ENCODE measurements at regions not wholly inside any gene's neighbourhood (a gene's known extent, or its start where the extent isn't known, plus 50 kb on each side); places are given as distances from the start of the nearest gene placed in this dataset.

DNA sequence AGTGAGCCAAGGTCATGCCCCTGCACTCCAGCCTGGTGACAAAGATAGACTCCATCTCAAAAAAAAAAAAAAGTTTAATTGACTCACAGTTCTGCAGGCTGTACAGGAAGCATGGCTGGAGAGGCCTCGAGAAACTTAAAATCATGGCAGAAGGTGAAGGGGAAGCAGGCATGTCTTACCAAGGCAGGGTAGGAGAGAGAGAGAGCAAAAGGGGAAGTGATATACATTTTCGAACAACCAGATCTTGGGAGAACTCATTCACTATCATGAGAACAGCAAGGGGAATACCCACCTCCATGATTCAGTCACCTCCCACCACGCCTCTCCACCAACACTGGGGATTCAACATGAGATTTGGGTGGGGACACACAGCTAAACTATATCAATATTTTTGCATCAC, 315.2 kb upstream of the HTR2C start (continued):
- TF ChIP-seq, protein P1, sequence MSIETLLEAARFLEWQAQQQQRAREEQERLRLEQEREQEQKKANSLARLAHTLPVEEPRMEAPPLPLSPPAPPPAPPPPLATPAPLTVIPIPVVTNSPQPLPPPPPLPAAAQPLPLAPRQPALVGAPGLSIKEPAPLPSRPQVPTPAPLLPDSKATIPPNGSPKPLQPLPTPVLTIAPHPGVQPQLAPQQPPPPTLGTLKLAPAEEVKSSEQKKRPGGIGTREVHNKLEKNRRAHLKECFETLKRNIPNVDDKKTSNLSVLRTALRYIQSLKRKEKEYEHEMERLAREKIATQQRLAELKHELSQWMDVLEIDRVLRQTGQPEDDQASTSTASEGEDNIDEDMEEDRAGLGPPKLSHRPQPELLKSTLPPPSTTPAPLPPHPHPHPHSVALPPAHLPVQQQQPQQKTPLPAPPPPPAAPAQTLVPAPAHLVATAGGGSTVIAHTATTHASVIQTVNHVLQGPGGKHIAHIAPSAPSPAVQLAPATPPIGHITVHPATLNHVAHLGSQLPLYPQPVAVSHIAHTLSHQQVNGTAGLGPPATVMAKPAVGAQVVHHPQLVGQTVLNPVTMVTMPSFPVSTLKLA (IDR thresholded peaks at IDR 0.05): no peak

DNA sequence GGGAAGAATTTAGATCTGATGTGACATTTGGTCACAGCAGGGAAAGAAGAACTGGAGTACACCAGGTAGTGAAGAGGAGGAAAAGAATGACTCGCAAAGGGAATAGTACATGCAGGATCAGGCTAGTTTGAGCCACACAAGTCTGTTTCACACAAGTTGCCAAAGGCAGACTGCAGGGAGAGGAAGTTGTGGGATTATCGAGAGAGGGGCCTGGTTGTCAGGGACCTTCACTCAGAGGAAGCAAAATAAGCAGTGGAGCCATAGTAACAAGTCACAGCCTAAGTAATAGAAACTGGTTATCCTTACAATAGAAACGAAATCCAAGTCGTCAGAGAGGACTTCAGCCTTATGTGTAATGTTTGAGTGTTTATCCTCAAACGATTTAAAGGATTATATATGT, 316.7 kb upstream of the HTR2C start:
- no peaks in the 10 kb centered on the region for H4K20me1 ChIP-seq (ENCODE audit: insufficient read depth, low read length)
- no peaks in the 10 kb centered on the region for H3K79me2 ChIP-seq (ENCODE audit: insufficient read depth, low read length)
- intact Hi-C loops (cut with micrococcal nuclease; ENCODE audit: unreplicated experiment): no loop called here
- no peak overlapping the region for H3K27ac ChIP-seq (ENCODE audit: extremely low read length, insufficient read depth, low read length)
- POLR2A ChIA-PET: no interaction called here
- CTCF ChIA-PET (ENCODE audit: low intra/inter-chr PET ratio, low total read pairs): no interaction called here
- ATAC-seq (no peak), DNase-seq (ENCODE audit: low spot score) (no peak), FAIRE-seq (no peak)
- no peak overlapping the region for H3K4me2 ChIP-seq (ENCODE audit: low read depth, low read length)
- H3K9ac ChIP-seq (ENCODE audit: insufficient read depth, low read depth, low read length): no peak overlapping the region
- no peaks in the 10 kb centered on the region for H3K9me3 ChIP-seq (ENCODE audit: low read length)
- in situ Hi-C loops (cut with HindIII; ENCODE audit: extremely low pct_ligation_motif_present, low pct_unique_long_range_greater_than_20kb): no loop called here
- H3K27me3 ChIP-seq (ENCODE audit: control insufficient read depth in 1 of 2, insufficient read depth in 2 of 2, low read length in 2 of 2): no peaks in the 10 kb centered on the region
- H3K4me3 ChIP-seq (replicated peaks in 1 of 3; ENCODE audit: insufficient read depth in 1 of 3, low read depth in 2 of 3, low read length in 3 of 3): no peak overlapping the region
- TF ChIP-seq ZNF879 (CRISPR knock-in tag; IDR thresholded peaks at IDR 0.05): no peak
- no peak for TF ChIP-seq ZNF816 (CRISPR knock-in tag; IDR thresholded peaks at IDR 0.05; ENCODE audit: borderline replicate concordance)
- TF ChIP-seq SMARCE1 (IDR thresholded peaks at IDR 0.05; ENCODE audit: borderline replicate concordance): no peak
- TF ChIP-seq ARNT2 (CRISPR knock-in tag; IDR thresholded peaks at IDR 0.05; ENCODE audit: low read depth): no peak
- no peak for TF ChIP-seq SUZ12 (IDR thresholded peaks at IDR 0.05; ENCODE audit: low read depth, low read length)
- no peak for TF ChIP-seq NKX3-1 (CRISPR knock-in tag; IDR thresholded peaks at IDR 0.05)
- no peak for TF ChIP-seq RFXANK (CRISPR knock-in tag; IDR thresholded peaks at IDR 0.05)
- no peak for TF ChIP-seq SP140L (CRISPR knock-in tag; IDR thresholded peaks at IDR 0.05; ENCODE audit: borderline replicate concordance)
- no peak for TF ChIP-seq EEA1 (CRISPR knock-in tag; IDR thresholded peaks at IDR 0.05; ENCODE audit: borderline replicate concordance)
- TF ChIP-seq SYNCRIP (IDR thresholded peaks at IDR 0.05; ENCODE audit: insufficient read depth, low read depth, low read length): no peak
- no peak for TF ChIP-seq THRA (CRISPR knock-in tag; IDR thresholded peaks at IDR 0.05; ENCODE audit: borderline replicate concordance)
- TF ChIP-seq MTA3 (CRISPR knock-in tag; IDR thresholded peaks at IDR 0.05): no peak
- TF ChIP-seq E2F1 (CRISPR knock-in tag; IDR thresholded peaks at IDR 0.05): no peak
- TF ChIP-seq, protein P2, sequence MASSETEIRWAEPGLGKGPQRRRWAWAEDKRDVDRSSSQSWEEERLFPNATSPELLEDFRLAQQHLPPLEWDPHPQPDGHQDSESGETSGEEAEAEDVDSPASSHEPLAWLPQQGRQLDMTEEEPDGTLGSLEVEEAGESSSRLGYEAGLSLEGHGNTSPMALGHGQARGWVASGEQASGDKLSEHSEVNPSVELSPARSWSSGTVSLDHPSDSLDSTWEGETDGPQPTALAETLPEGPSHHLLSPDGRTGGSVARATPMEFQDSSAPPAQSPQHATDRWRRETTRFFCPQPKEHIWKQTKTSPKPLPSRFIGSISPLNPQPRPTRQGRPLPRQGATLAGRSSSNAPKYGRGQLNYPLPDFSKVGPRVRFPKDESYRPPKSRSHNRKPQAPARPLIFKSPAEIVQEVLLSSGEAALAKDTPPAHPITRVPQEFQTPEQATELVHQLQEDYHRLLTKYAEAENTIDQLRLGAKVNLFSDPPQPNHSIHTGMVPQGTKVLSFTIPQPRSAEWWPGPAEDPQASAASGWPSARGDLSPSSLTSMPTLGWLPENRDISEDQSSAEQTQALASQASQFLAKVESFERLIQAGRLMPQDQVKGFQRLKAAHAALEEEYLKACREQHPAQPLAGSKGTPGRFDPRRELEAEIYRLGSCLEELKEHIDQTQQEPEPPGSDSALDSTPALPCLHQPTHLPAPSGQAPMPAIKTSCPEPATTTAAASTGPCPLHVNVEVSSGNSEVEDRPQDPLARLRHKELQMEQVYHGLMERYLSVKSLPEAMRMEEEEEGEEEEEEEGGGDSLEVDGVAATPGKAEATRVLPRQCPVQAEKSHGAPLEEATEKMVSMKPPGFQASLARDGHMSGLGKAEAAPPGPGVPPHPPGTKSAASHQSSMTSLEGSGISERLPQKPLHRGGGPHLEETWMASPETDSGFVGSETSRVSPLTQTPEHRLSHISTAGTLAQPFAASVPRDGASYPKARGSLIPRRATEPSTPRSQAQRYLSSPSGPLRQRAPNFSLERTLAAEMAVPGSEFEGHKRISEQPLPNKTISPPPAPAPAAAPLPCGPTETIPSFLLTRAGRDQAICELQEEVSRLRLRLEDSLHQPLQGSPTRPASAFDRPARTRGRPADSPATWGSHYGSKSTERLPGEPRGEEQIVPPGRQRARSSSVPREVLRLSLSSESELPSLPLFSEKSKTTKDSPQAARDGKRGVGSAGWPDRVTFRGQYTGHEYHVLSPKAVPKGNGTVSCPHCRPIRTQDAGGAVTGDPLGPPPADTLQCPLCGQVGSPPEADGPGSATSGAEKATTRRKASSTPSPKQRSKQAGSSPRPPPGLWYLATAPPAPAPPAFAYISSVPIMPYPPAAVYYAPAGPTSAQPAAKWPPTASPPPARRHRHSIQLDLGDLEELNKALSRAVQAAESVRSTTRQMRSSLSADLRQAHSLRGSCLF (CRISPR knock-in tag; IDR thresholded peaks at IDR 0.05; ENCODE audit: borderline replicate concordance): no peak
- H3K36me3 ChIP-seq (replicated peaks in 1 of 2; ENCODE audit: control insufficient read depth in 1 of 2, insufficient read depth in 2 of 2, low read length in 2 of 2): no peaks in the 10 kb centered on the region
- H3K4me1 ChIP-seq (ENCODE audit: insufficient read depth, low read length): no peaks in the 10 kb centered on the region
- BruUV-seq (replicated peaks): no TSS peak
- no peak overlapping the region for H2AFZ ChIP-seq (ENCODE audit: low read length)
- 0% methylated on average over 4 of the region's 5 CpGs for WGBS (ENCODE audit: low lambda C conversion rate)
